ENCODE measurements at regions not wholly inside any gene's neighbourhood (a gene's known extent, or its start where the extent isn't known, plus 50 kb on each side); places are given as distances from the start of the nearest gene placed in this dataset.
"Not testable (repeated sequence)": the region's sequence is repeated elsewhere in the genome, so short reads cannot be mapped to it uniquely, and the experiment has no call there.

- H3K36me3 Mint-ChIP-seq (ENCODE audit: low read depth) = no peaks in the 10 kb centered on the region
- DNase-seq (no peak), ATAC-seq (no peak)
- H3K4me3 Mint-ChIP-seq = no peak overlapping the region
- H3K27me3 Mint-ChIP-seq = peaks cover 25% of the 10 kb centered on the region
- no peaks in the 10 kb centered on the region for H3K9me3 ChIP-seq (ENCODE audit: control insufficient read depth, low read length, poor library complexity, severe bottlenecking)
- no peak overlapping the region for H3K27ac Mint-ChIP-seq
- no peaks in the 10 kb centered on the region for H3K4me1 Mint-ChIP-seq
Observed at GRCh38 chr4:77493829-77494551, 111.6 kb upstream of the CXCL13 start.

DNA sequence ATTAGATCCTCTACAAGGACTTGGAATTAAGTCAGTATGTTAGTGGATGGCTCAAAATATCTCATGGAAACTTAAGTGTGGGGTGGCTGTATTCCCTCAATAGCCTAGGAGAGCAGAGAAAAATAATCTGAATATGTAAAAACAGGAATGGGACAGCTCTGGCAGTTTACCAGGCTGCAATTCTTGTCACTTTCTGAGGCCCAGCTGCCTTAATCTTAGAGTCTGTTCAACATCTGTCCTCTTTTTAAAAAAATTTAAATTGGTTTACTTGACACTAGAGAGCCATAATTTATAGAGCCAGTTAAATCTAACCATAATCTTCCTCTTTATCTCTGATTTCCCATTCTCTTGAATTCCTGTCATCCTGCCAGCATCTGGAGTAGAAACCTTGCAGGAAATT is 109.2 kb upstream of the CXCL13 start:
- Mint-ChIP-seq H3K27ac (no peak overlapping the region), H3K27me3 (peaks cover 21% of the 10 kb centered on the region), H3K36me3 (ENCODE audit: low read depth) (no peaks in the 10 kb centered on the region), H3K4me1 (no peaks in the 10 kb centered on the region), H3K4me3 (no peak overlapping the region)
- ATAC-seq = no peak
- no peak for DNase-seq
- H3K9me3 ChIP-seq (ENCODE audit: control insufficient read depth, low read length, poor library complexity, severe bottlenecking) = no peaks in the 10 kb centered on the region

DNA sequence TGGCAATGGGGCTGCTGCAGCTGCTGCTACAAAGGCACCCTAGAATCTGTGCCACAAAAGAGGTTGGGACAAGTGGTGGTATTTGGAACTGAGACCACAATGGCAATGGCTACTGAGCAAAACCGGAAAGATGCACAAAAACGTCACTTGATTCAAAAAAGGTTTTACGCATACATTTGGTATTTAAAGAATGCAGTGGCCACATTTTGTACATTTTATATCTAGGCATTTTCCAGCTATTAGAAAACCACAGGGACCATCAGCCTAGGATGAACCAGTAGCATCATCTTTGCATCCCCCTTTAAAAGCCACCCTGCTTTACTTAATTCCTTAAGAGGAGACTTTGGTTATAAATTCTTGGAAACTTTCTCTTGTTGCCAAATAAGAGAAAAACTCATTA is 104.8 kb upstream of the CXCL13 start:
- no peak overlapping the region for H3K27ac Mint-ChIP-seq
- ATAC-seq = no peak
- no peaks in the 10 kb centered on the region for H3K4me1 Mint-ChIP-seq
- H3K9me3 ChIP-seq (ENCODE audit: control insufficient read depth, low read length, poor library complexity, severe bottlenecking) = no peaks in the 10 kb centered on the region
- H3K27me3 Mint-ChIP-seq = peaks cover 17% of the 10 kb centered on the region
- no peak for DNase-seq
- no peaks in the 10 kb centered on the region for H3K36me3 Mint-ChIP-seq (ENCODE audit: low read depth)
- no peak overlapping the region for H3K4me3 Mint-ChIP-seq

DNA sequence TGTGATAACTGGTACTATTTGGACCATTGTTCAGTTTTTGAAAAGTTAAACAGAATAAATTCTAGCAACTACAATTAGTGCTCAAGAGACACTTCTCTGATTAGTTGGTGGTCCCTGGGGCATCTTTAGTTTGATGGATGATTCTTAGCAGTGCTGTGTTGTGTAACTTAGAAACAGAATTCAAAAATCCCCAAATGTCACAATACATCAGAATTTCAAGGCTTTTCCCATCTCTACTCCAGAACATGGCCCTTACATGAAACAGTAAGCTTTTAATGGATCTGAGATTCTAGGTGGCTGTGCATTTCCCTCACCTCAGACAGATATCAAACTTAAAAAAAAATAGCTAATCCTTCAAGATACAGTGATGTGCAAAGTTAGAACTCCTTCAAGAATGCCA is 104.4 kb upstream of the CXCL13 start:
- no peak overlapping the region for H3K27ac Mint-ChIP-seq
- DNase-seq (no peak), ATAC-seq (no peak)
- H3K27me3 Mint-ChIP-seq = peaks cover 16% of the 10 kb centered on the region
- no peak overlapping the region for H3K4me3 Mint-ChIP-seq
- H3K36me3 Mint-ChIP-seq (ENCODE audit: low read depth) = no peaks in the 10 kb centered on the region
- H3K4me1 Mint-ChIP-seq = no peaks in the 10 kb centered on the region
- no peaks in the 10 kb centered on the region for H3K9me3 ChIP-seq (ENCODE audit: control insufficient read depth, low read length, poor library complexity, severe bottlenecking)

DNA sequence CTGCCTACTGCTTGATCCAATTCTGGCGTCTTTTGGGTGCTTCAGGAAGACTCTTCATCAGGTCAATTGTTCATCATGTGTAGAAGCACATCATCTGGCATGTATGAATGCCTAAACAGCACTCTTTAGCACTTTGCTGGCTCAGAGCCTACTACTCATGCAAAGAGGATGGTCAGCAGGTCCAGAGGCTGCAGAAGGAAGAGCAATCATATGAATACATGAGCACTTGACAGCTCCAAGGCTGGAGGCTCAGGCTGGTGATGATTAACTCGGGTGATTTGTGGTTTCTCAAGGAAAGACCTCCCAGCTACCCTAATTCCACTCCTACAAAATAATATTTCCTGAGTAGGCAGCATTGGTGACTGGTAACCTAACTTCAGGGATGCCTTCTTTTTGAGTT is 103.8 kb upstream of the CXCL13 start:
- Mint-ChIP-seq H3K27me3 (peaks cover 16% of the 10 kb centered on the region), H3K36me3 (ENCODE audit: low read depth) (no peaks in the 10 kb centered on the region), H3K27ac (no peak overlapping the region), H3K4me3 (no peak overlapping the region), H3K4me1 (no peaks in the 10 kb centered on the region)
- ATAC-seq (no peak), DNase-seq (no peak)
- no peaks in the 10 kb centered on the region for H3K9me3 ChIP-seq (ENCODE audit: control insufficient read depth, low read length, poor library complexity, severe bottlenecking)

GRCh38 chr4:77504407-77504806 is 101.2 kb upstream of the CXCL13 start:
- no peaks in the 10 kb centered on the region for H3K36me3 Mint-ChIP-seq (ENCODE audit: low read depth)
- H3K27me3 Mint-ChIP-seq = peaks cover 16% of the 10 kb centered on the region
- DNase-seq = no peak
- H3K27ac Mint-ChIP-seq = no peak overlapping the region
- no peak overlapping the region for H3K4me3 Mint-ChIP-seq
- no peak for ATAC-seq
- no peaks in the 10 kb centered on the region for H3K9me3 ChIP-seq (ENCODE audit: control insufficient read depth, low read length, poor library complexity, severe bottlenecking)
- H3K4me1 Mint-ChIP-seq = no peaks in the 10 kb centered on the region

DNA sequence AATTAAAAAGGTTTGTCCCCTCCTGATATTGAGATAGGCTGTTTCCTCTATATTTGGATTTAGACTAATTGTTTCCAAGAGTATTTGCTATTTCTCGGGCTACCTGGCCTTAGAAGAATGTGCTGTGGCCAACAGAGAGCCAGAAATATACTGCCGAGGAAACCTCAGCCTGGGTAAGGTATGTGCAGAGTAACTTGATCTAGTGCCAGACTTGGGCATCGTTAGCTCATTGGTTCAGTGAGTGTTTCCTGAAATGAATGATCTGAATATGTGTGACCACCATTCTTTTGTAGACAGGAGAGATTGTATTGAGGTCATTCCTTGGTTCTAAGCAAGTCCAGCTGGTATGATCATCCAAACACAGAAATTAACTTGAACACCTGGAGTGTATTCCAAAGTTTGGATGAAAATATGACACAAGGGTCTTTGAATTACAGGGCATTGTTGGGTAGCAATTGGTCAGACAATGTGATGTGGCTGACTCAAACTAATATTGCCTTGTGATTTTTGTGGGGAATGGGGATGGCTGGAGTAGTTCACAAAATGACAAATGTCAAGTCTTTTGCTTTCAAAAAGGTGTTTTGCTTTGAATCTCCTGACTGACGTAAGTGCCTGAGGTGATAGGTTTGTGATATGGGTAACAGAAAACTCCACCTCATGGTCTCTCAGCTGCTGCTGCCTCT is 100.2 kb upstream of the CXCL13 start:
- Mint-ChIP-seq H3K27ac (no peak overlapping the region), H3K27me3 (peaks cover 11% of the 10 kb centered on the region), H3K4me1 (no peaks in the 10 kb centered on the region), H3K36me3 (ENCODE audit: low read depth) (no peaks in the 10 kb centered on the region), H3K4me3 (no peak overlapping the region)
- DNase-seq (no peak), ATAC-seq (no peak)
- no peaks in the 10 kb centered on the region for H3K9me3 ChIP-seq (ENCODE audit: control insufficient read depth, low read length, poor library complexity, severe bottlenecking)

DNA sequence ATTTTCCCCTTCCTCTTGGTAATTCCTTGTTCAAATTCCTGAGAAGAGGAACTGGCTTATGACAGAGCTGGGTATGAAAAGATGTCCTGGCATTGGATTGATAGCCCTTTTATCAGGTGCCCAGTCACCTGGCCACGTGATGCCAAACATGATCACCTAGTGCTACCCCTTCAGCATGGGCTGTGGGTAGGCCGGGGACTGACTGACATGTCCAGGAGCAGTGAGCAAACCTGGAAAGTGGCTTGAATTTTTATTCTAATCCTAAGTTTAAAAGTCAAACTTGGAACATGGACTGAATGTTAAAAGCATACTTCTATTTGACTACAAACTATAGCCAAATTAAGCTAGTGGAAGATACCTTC is 99.7 kb upstream of the CXCL13 start:
- ATAC-seq (no peak), DNase-seq (no peak)
- Mint-ChIP-seq H3K4me3 (no peak overlapping the region), H3K4me1 (no peaks in the 10 kb centered on the region), H3K27me3 (peaks cover 11% of the 10 kb centered on the region), H3K27ac (no peak overlapping the region), H3K36me3 (ENCODE audit: low read depth) (no peaks in the 10 kb centered on the region)
- no peaks in the 10 kb centered on the region for H3K9me3 ChIP-seq (ENCODE audit: control insufficient read depth, low read length, poor library complexity, severe bottlenecking)

DNA sequence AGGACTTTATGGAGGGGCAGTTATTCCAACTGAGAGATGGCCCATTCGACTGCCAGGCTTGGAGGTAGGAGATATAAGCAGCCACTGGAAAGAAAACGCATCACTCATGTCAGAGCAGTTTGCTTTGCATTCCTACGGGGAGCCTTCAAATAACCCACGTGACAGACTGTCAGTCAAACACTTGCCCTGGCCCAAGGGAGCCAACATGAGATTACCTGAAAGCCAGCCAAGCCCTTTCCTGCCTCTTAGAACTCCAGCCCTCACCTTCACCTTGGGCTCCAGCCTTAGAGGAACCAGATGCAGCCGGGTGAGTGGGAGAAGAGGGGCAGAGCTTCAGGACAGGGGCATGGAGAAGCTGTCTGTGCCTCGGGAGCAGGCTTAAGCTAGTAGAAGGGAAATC is 95.3 kb upstream of the CXCL13 start:
- H3K27ac Mint-ChIP-seq = no peak overlapping the region
- no peak for DNase-seq

DNA sequence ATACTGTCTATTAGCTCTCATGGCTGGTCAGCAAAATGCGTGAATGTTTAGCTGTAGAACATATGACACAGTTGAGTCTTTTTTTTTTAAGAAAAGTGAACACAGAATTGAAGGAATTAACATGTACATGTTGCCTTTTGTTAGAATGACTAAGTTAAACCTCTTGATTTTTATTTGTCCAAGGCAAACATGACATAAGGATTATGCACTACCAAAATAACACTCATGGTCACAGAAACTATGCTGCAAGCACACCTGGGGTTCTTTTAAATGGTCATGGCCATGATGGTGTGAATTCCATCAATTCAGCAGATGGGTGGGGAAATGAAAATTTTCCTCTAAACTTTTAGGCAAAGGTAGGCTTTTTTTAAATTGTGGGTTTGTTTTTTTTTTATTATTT is 80.1 kb upstream of the CXCL13 start:
- H3K9me3 ChIP-seq (ENCODE audit: control insufficient read depth, low read length, poor library complexity, severe bottlenecking) = no peaks in the 10 kb centered on the region
- DNase-seq = no peak
- no peak overlapping the region for H3K4me3 Mint-ChIP-seq
- H3K27ac Mint-ChIP-seq = no peak overlapping the region
- no peak for ATAC-seq
- H3K4me1 Mint-ChIP-seq = no peaks in the 10 kb centered on the region
- peaks cover 20% of the 10 kb centered on the region for H3K27me3 Mint-ChIP-seq
- H3K36me3 Mint-ChIP-seq (ENCODE audit: low read depth) = peaks cover 3% of the 10 kb centered on the region

More for the DNA sequence above, 95.3 kb upstream of the CXCL13 start:
- no peaks in the 10 kb centered on the region for H3K4me1 Mint-ChIP-seq
- H3K4me3 Mint-ChIP-seq = no peak overlapping the region
- no peaks in the 10 kb centered on the region for H3K36me3 Mint-ChIP-seq (ENCODE audit: low read depth)
- no peaks in the 10 kb centered on the region for H3K9me3 ChIP-seq (ENCODE audit: control insufficient read depth, low read length, poor library complexity, severe bottlenecking)
- ATAC-seq = no peak
- H3K27me3 Mint-ChIP-seq = no peaks in the 10 kb centered on the region

DNA sequence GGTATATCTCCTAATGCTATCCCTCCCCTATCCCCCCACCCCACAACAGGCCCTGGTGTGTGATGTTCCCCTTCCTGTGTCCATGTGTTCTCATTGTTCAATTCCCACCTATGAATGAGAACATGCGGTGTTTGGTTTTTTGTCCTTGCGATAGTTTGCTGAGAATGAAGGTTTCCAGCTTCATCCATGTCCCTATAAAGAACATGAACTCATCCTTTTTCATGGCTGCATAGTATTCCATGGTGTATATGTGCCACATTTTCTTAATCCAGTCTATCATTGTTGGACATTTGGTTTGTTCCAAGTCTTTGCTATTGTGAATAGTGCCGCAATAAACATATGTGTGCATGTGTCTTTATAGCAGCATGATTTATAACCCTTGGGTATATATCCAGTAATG is 77.7 kb upstream of the CXCL13 start:
- not testable (repeated sequence) for H3K4me3 Mint-ChIP-seq; H3K27ac Mint-ChIP-seq; ATAC-seq; H3K36me3 Mint-ChIP-seq (ENCODE audit: low read depth); H3K9me3 ChIP-seq (ENCODE audit: control insufficient read depth, low read length, poor library complexity, severe bottlenecking); DNase-seq; H3K4me1 Mint-ChIP-seq
- peaks cover 15% of the 10 kb centered on the region for H3K27me3 Mint-ChIP-seq

DNA sequence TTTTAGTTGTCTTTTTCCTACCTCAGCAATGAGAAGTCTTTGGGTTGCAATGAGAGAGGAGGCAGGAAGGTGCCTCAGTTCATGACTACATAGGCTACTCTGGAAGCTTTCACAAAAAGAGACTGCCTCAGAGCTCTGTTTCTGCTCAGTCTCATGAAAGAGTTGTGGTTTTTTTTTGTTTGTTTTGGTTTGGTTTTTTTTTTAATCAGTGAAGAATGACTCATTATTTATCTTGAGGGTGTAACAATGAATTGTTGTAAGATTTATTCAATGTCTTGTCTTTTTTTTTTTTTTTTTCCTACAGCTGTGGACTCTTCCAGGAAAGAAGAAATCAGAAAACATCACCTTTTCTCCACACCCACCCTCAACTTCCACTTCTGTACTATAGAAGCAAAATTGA is 67.5 kb upstream of the CXCL13 start:
- Mint-ChIP-seq H3K27ac (no peak overlapping the region), H3K27me3 (peaks cover 6% of the 10 kb centered on the region), H3K4me3 (no peak overlapping the region), H3K36me3 (ENCODE audit: low read depth) (peaks cover 3% of the 10 kb centered on the region), H3K4me1 (no peaks in the 10 kb centered on the region)
- DNase-seq (no peak), ATAC-seq (no peak)
- no peaks in the 10 kb centered on the region for H3K9me3 ChIP-seq (ENCODE audit: control insufficient read depth, low read length, poor library complexity, severe bottlenecking)

- Mint-ChIP-seq H3K27ac (no peak overlapping the region), H3K36me3 (ENCODE audit: low read depth) (peaks cover 3% of the 10 kb centered on the region), H3K27me3 (peaks cover 6% of the 10 kb centered on the region), H3K4me3 (no peak overlapping the region), H3K4me1 (no peaks in the 10 kb centered on the region)
- no peaks in the 10 kb centered on the region for H3K9me3 ChIP-seq (ENCODE audit: control insufficient read depth, low read length, poor library complexity, severe bottlenecking)
- DNase-seq (no peak), ATAC-seq (no peak)
Observed at GRCh38 chr4:77538574-77539157, 67.0 kb upstream of the CXCL13 start.
